GM18508 (cell line): ENCODE measurements at regions not wholly inside any gene's neighbourhood (a gene's known extent, or its start where the extent isn't known, plus 50 kb on each side); places are given as distances from the start of the nearest gene placed in this dataset.
"Not testable (repeated sequence)": the region's sequence is repeated elsewhere in the genome, so short reads cannot be mapped to it uniquely, and the experiment has no call there.

Experiments
- ATAC-seq: cut with Tn5 transposase; IDR thresholded peaks from one replicate; pipeline ENCODE4 v1.9.1; 2021; ENCODE audit warnings: moderate number of reproducible peaks; ENCODE audit not compliant: insufficient read depth, unreplicated experiment

GRCh38 chr12:68984796-68985573, 52.0 kb upstream of the CPM start:
- ATAC-seq, result no peak

- ATAC-seq, result not testable (repeated sequence)
These were observed 64.6 kb upstream of the CPM start for GRCh38 chr12:68997526-68997925.

- ATAC-seq, result no peak
These were observed 65.1 kb upstream of the CPM start for GRCh38 chr12:68998041-68998440.

GRCh38 chr12:69000074-69000473, 67.1 kb upstream of the CPM start:
- no peak for ATAC-seq

- no peak for ATAC-seq
These were observed 67.7 kb upstream of the CPM start for GRCh38 chr12:69000540-69001243.

GRCh38 chr12:69001251-69001650, 68.3 kb upstream of the CPM start:
- ATAC-seq, result no peak

- no peak for ATAC-seq
These were observed 70.0 kb upstream of the CPM start for GRCh38 chr12:69002969-69003368.

GRCh38 chr12:69003991-69004390, 71.0 kb upstream of the CPM start:
- no peak for ATAC-seq

GRCh38 chr12:69007101-69007854, 74.3 kb upstream of the CPM start:
- no peak for ATAC-seq

- ATAC-seq, result no peak
These were observed 74.9 kb upstream of the CPM start for GRCh38 chr12:69007855-69008351.

GRCh38 chr12:69008520-69008919, 75.5 kb upstream of the CPM start:
- ATAC-seq, result no peak

- no peak for ATAC-seq
These were observed 81.1 kb upstream of the CPM start for GRCh38 chr12:69014047-69014446.

GRCh38 chr12:69015017-69015416, 82.0 kb upstream of the CPM start:
- ATAC-seq, result no peak

- ATAC-seq, result no peak
These were observed 82.9 kb upstream of the CPM start for GRCh38 chr12:69015831-69016230.

- ATAC-seq, result no peak
These were observed 86.1 kb upstream of the CPM start for GRCh38 chr12:69019082-69019481.

- ATAC-seq, result no peak
These were observed 86.9 kb upstream of the CPM start for GRCh38 chr12:69019910-69020309.

- no peak for ATAC-seq
These were observed 89.7 kb upstream of the CPM start for GRCh38 chr12:69022674-69023073.

GRCh38 chr12:69023840-69024239, 90.9 kb upstream of the CPM start:
- ATAC-seq, result no peak

- no peak for ATAC-seq
These were observed 91.4 kb upstream of the CPM start for GRCh38 chr12:69024413-69024812.

GRCh38 chr12:69024907-69025306, 91.9 kb upstream of the CPM start:
- ATAC-seq, result no peak

GRCh38 chr12:69026336-69026735, 93.4 kb upstream of the CPM start:
- ATAC-seq, result no peak
